GM12873 (cell line): ENCODE measurements at regions not wholly inside any gene's neighbourhood (a gene's known extent, or its start where the extent isn't known, plus 50 kb on each side); places are given as distances from the start of the nearest gene placed in this dataset.

Experiments used
- CTCF ChIP-seq: IDR thresholded peaks from 2 replicates; pipeline ENCODE4 v1.5.1; 2012; ENCODE audit warnings: low read depth, mild to moderate bottlenecking, moderate library complexity, low read length, control low read depth; ENCODE audit not compliant: insufficient read depth; ENCODE audit errors: missing control alignments

GRCh38 chr2:778731-779350 is 101.6 kb upstream of the TMEM18 start:
- no peak for TF ChIP-seq CTCF

GRCh38 chr2:777546-777945 is 100.3 kb upstream of the TMEM18 start:
- TF ChIP-seq CTCF, result no peak

DNA sequence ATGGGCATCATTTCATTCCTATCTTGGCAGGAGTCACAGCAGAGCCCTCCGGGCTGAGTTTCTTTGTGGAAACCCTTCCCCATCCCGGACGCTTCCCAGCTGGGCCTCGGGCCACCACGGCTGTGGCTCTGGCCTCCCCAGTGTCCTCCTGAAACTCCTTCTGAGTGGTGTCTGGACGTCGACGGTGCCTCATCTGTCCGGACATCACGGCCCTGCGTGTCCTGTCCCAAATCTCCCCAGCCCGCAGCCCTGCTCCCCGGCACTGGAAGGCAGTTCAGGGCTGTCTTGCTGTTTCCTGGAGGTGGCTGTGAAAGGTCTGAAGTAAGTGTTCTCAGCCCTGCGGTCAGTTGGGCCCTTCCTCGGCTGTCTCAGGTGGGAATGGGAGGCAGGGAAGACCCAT is 99.8 kb upstream of the TMEM18 start:
- TF ChIP-seq CTCF, result no peak

DNA sequence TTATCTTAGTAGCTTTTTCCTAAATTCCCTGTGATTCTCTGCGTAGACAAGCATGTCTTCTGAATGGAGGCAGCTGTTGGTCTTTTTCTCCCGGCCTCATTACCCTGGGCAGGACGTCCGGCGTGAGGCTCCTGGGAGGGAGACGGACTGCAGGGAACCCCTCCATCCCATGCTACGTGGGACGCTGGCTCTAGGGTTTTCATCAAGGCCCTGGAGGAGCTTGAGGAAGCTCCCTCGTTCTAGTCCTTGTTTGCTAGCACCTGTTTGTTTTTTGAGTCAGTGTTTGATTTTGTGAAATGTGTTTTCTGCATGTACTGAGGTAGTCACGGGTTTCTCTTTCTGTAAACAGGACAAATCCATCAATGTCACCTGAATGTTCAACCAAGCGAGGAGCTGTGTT is 99.3 kb upstream of the TMEM18 start:
- TF ChIP-seq CTCF, result no peak

DNA sequence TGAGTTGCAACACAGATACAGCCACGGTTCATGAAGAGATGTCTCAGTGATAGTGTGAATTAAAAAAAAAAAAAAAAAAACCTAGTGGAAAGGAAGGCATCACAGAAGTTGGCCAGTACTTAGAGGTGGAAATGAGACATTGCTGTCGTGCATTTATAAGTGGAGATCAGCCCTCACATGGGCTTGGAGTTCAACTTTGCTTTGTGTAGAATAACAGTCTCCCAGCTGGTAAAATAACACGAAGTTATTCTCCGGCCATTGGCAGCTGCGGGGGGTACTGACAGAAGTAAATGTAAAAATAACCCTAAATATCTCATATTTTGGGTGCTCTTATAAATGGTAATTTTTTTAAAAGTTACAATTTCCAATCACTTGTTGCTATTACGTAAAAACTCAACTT is 98.8 kb upstream of the TMEM18 start:
- TF ChIP-seq CTCF, result no peak

GRCh38 chr2:774436-774835 is 97.2 kb upstream of the TMEM18 start:
- TF ChIP-seq CTCF, result no peak

GRCh38 chr2:773256-774160 is 96.3 kb upstream of the TMEM18 start:
- no peak for TF ChIP-seq CTCF
